22Rv1 (cell line): ENCODE measurements at regions not wholly inside any gene's neighbourhood (a gene's known extent, or its start where the extent isn't known, plus 50 kb on each side); places are given as distances from the start of the nearest gene placed in this dataset.

Experiments used
- CTCF ChIP-seq: fragments of 450-650 bp; IDR thresholded peaks from 2 replicates; pipeline ENCODE4 v1.5.1; 2017; ENCODE audit warnings: mild to moderate bottlenecking
- ZFX ChIP-seq: fragments of 450-650 bp; IDR thresholded peaks from 2 replicates; pipeline ENCODE4 v1.6.1; 2017; ENCODE audit warnings: antibody characterized with exemption, borderline replicate concordance

GRCh38 chr11:15590132-15590531, 475.4 kb downstream of the INSC start:
- TF ChIP-seq CTCF = no peak
- TF ChIP-seq ZFX = no peak
